ENCODE measurements at regions not wholly inside any gene's neighbourhood (a gene's known extent, or its start where the extent isn't known, plus 50 kb on each side); places are given as distances from the start of the nearest gene placed in this dataset.

DNA sequence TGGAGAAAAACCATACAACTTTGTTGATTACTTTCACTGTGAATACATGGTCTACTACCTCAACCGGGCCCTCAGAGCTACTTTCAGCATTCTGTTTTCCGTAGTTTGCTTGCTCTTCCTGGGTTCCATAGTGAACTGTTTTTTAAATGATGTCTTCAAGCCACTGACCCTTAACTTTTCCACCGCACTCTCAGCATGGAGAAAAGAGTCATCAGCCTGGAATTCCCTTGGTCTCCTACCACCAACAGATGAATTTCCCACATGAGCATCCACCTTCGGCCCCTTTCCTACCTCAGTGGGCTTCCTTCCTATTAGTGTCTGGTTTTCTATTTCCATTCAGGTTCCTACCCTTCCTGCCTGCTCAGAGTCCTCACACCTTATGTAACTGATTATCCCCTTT, 135.9 kb upstream of the ADAMTSL1 start:
- no peak overlapping the region for H3K4me3 ChIP-seq (ENCODE audit: low read depth, low read length)
- in situ Hi-C loops (cut with HindIII; ENCODE audit: low sequenced_read_pairs) = no loop called here
- TF ChIP-seq, protein P1, sequence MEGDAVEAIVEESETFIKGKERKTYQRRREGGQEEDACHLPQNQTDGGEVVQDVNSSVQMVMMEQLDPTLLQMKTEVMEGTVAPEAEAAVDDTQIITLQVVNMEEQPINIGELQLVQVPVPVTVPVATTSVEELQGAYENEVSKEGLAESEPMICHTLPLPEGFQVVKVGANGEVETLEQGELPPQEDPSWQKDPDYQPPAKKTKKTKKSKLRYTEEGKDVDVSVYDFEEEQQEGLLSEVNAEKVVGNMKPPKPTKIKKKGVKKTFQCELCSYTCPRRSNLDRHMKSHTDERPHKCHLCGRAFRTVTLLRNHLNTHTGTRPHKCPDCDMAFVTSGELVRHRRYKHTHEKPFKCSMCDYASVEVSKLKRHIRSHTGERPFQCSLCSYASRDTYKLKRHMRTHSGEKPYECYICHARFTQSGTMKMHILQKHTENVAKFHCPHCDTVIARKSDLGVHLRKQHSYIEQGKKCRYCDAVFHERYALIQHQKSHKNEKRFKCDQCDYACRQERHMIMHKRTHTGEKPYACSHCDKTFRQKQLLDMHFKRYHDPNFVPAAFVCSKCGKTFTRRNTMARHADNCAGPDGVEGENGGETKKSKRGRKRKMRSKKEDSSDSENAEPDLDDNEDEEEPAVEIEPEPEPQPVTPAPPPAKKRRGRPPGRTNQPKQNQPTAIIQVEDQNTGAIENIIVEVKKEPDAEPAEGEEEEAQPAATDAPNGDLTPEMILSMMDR (IDR thresholded peaks at IDR 0.05; ENCODE audit: low read depth, low read length, missing control alignments) = no peak
- peak; percentile 89 for DNase-seq (ENCODE audit: low read depth)

DNA sequence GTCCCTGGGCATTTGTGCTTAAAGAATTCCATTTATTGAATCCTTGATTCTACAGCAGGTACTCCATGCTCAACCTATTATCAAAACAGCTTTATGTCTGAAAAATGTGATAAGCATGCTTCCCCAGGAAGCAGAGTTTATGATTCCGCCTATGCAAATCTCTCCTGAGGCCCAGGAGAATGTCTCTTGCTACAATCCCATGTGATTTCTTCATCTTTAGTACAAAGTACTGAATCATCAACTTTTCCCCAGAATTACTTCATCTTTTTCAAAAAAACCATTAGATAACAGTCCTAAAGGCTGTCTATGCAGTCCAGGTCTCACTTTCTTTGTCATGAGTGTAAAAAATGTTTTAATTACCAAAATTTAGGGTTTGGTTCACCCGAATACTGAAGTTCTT, 130.2 kb upstream of the ADAMTSL1 start:
- in situ Hi-C loops (cut with HindIII; ENCODE audit: low sequenced_read_pairs) = no loop called here
- no peak for DNase-seq (ENCODE audit: low read depth)
- TF ChIP-seq, protein P1 (IDR thresholded peaks at IDR 0.05; ENCODE audit: low read depth, low read length, missing control alignments) = no peak
- no peak overlapping the region for H3K4me3 ChIP-seq (ENCODE audit: low read depth, low read length)

DNA sequence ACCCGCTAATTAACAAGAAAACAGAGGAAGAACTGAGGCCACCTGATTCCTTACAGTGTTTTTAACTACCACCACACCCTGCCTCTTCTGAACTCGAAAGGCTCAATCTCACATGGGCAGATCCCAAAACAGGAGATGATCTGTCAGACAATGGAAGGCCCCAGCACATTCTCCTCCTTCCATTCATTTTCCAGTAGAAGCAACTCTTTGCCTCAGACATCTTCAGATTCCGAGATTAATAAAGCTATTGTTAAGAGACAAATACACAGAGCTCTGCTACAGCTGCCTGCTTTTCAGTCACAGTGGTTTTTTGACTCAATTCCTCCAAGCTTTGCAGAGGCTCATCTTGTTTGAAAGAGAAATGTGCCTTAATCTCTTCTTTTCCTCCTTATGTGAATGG, 127.2 kb upstream of the ADAMTSL1 start:
- TF ChIP-seq, protein P1 (IDR thresholded peaks at IDR 0.05; ENCODE audit: low read depth, low read length, missing control alignments) = no peak
- DNase-seq (ENCODE audit: low read depth) = no peak
- in situ Hi-C loops (cut with HindIII; ENCODE audit: low sequenced_read_pairs) = loop anchor here (5.0 kb wide), 1 partner anchor 94 kb away; no protein-coding TSS in a partner anchor
- H3K4me3 ChIP-seq (ENCODE audit: low read depth, low read length) = no peak overlapping the region

DNA sequence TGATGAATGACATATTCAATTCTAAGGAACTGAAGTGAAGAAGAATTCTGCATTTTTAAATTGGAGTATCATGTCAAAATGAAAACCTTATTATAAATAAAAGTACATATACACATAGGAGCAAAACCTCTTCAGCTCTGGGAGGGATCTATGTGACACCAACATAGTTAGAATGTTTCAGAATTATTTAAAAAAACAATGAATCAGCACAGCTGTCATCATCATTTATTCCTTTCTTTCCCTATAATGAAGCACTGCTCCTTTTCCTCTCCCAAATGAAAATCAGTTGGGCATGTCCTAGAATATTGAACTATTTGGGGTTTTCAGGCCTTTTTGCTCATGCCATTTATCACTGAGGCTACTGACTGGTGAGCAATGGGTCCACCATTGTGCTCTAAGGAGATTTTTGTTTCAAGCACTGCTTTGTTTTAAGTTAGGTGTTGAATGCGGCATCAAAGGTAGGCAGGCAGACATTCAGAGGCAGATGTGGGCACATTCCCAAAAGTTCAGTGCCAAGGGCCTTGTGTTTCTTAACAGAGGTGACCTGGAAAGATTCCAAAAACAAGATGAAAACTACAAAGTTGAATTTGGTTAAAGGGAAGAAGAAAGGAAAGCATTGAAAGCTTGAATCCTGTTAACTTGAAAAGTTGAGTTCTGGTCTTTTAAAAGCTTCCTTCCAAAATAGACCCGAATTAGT, 126.4 kb upstream of the ADAMTSL1 start:
- in situ Hi-C loops (cut with HindIII; ENCODE audit: low sequenced_read_pairs) = loop anchor here (5.0 kb wide), 1 partner anchor 95 kb away; no protein-coding TSS in a partner anchor
- no peak for DNase-seq (ENCODE audit: low read depth)
- no peak overlapping the region for H3K4me3 ChIP-seq (ENCODE audit: low read depth, low read length)
- TF ChIP-seq, protein P1 (IDR thresholded peaks at IDR 0.05; ENCODE audit: low read depth, low read length, missing control alignments) = no peak

DNA sequence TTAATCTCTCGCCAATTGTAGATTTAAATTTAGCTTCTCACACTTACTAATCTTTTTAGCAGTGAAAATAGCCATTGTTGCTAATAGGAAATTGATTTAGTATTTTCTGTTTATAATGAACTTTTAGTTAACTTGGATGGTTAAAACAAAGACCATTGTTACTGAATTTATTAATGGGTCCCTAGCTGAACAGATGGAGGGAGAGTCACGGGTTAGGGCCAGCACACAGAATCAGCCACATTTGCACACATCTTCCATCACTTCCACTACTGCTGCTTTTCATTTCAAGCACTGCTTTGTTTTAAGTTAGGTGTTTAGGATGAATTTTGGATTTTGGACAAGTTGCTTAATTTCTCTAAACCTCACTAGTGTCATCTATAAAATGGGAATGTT, 125.9 kb upstream of the ADAMTSL1 start:
- TF ChIP-seq, protein P1 (IDR thresholded peaks at IDR 0.05; ENCODE audit: low read depth, low read length, missing control alignments) = no peak
- in situ Hi-C loops (cut with HindIII; ENCODE audit: low sequenced_read_pairs) = loop anchor here (5.0 kb wide), 1 partner anchor 96 kb away; no protein-coding TSS in a partner anchor
- H3K4me3 ChIP-seq (ENCODE audit: low read depth, low read length) = no peak overlapping the region
- DNase-seq (ENCODE audit: low read depth) = no peak

DNA sequence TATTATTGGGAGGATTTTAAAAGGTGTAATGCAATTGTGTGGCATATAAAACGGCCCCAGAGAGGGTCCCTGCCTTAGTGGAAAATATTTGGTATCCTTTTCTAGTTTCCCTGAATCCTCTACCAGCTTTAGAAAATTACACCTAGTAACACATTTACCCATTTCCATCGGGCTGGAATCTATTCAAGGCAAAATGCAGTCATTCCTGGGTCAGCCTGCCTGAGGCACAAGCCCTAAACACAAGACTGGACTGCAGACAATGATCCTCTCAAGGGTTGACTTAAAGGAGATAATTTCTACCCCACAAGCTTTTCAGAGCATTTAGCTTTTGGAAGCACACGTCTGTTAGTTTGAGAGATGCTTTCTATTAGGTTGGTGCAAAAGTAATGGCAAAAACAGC, 124.4 kb upstream of the ADAMTSL1 start:
- TF ChIP-seq, protein P1 (IDR thresholded peaks at IDR 0.05; ENCODE audit: low read depth, low read length, missing control alignments) = no peak
- in situ Hi-C loops (cut with HindIII; ENCODE audit: low sequenced_read_pairs) = loop anchor here (5.0 kb wide), 1 partner anchor 97 kb away; no protein-coding TSS in a partner anchor
- H3K4me3 ChIP-seq (ENCODE audit: low read depth, low read length) = no peak overlapping the region

More for the DNA sequence above, 124.4 kb upstream of the ADAMTSL1 start:
- DNase-seq (ENCODE audit: low read depth) = no peak
